ENCODE measurements at regions not wholly inside any gene's neighbourhood (a gene's known extent, or its start where the extent isn't known, plus 50 kb on each side); places are given as distances from the start of the nearest gene placed in this dataset.
A peak's percentile ranks its signal among the peaks of the same experiment; 100 is the strongest.

DNA sequence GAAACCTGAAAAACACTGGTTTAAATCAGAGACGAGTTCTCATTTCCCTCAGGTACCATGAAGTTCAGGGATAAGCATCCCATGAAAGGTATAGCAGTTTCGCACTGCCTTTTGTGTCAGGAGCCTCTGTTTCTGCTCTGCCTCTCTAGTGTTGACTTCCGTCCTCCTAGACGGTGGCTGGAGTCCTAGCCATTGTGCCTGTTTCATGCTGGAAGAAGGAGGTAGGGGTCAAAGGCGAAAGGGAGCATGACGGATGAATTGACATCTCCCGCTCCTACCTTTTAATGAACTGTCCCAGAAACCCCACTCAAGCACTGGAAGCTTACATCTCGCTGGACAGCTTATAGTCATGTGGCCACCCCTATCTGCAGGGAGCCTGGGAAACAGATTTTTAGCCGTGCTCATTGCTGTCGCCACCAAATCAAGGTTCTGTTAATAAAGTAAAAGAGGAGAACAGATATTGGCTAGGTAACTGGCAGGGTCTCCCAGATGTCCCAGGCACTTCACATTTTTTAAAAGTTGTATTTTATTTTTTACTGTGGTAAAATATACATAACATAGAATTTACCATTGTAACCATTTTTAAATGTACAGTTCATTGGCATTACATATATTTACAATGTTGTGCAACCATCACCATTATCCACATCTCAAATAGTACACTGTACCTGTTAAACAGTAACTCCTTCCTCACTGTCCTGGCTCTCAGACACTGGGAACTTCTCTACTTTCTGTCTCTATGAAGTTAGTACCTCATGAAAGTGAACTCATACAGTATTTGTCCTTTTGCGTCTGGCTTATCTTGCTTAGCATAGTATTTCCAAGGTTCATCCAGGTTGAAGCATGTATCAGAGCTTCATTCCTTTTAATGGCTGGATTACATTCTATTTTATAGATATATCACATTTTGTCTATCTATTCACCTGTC lies 55.0 kb upstream of the CTLA4 start:
- in situ Hi-C loops (cut with HindIII; ENCODE audit: low sequenced_read_pairs) = no loop called here
- DNase-seq (ENCODE audit: low spot score) = no peak

DNA sequence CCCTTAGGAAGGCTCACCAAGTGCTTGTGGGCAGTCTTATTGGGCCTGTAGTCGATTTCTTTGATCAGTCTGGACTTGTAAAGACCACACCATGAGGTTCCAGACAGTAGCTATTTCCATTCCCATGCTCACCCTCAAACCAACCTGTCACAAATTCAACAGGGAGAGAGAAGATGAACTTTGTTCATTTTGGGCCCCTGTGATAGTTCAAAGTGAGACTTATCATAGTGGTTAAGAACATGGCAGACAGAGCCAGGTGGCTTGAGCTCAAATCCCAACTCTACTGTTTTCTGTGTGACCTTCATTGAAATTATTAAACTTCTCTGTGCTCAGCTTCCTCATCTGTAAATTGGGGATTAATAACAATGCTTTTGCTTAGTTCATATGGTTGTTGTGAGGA lies 53.9 kb upstream of the CTLA4 start:
- DNase-seq (ENCODE audit: low spot score) = no peak
- in situ Hi-C loops (cut with HindIII; ENCODE audit: low sequenced_read_pairs) = no loop called here

GRCh38 chr2:203814661-203815540 lies 52.7 kb upstream of the CTLA4 start:
- DNase-seq (ENCODE audit: low spot score) = peak; percentile 77
- in situ Hi-C loops (cut with HindIII; ENCODE audit: low sequenced_read_pairs) = no loop called here

- in situ Hi-C loops (cut with HindIII; ENCODE audit: low sequenced_read_pairs) = no loop called here
Measured at GRCh38 chr2:203815541-203815898, 52.1 kb upstream of the CTLA4 start.

DNA sequence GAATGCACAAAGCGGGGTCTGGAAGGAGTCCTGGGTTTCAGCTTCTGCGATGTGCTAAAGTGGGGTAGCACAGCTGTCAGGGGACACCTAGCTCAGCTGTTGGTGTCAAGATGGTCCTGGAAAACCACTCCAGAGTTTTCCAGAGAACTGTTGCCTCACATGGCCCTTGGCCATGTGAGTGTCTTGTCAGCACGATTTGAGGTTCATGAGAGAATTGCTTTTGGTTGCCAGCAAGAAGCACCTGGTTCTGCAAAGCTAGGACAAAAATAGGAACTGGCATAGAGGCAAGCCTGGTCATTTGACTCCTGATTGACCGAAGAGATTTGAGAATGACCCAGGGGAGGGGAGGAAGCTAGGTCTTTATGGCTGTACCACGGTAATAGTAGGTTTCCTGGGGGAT lies 50.4 kb upstream of the CTLA4 start:
- in situ Hi-C loops (cut with HindIII; ENCODE audit: low sequenced_read_pairs) = no loop called here

More at GRCh38 chr2:203815541-203815898, 52.1 kb upstream of the CTLA4 start:
- no peak for DNase-seq (ENCODE audit: low spot score)

More for the DNA sequence above, 50.4 kb upstream of the CTLA4 start:
- DNase-seq (ENCODE audit: low spot score) = no peak
